Transverse colon (tissue), 3 donors: ENCODE measurements at regions not wholly inside any gene's neighbourhood (a gene's known extent, or its start where the extent isn't known, plus 50 kb on each side); places are given as distances from the start of the nearest gene placed in this dataset.

Experiments
- EP300 ChIP-seq: sonication (generic); formaldehyde crosslinking; IDR thresholded peaks from one replicate; pipeline ENCODE4 v1.6.1; 2017; ENCODE audit warnings: antibody characterized with exemption, low read depth
- TF ChIP-seq, protein P1 (sequence below), 5 experiments: fragments of 200-600 bp in 3 of 5; fragments of 450-650 bp in 2 of 5; sonication (generic) in 3 of 5; IDR thresholded peaks; 1 replicate in 2 of 5; 2 replicates in 3 of 5; pipeline ENCODE4 v1.5.1; 2016 to 2017; ENCODE audit warnings: antibody characterized with exemption in 5 of 5, inconsistent platforms in 3 of 5, mild to moderate bottlenecking in 2 of 5, moderate library complexity in 1 of 5

GRCh38 chr16:80437707-80438106, 103.1 kb upstream of the DYNLRB2 start:
- TF ChIP-seq, protein P1, sequence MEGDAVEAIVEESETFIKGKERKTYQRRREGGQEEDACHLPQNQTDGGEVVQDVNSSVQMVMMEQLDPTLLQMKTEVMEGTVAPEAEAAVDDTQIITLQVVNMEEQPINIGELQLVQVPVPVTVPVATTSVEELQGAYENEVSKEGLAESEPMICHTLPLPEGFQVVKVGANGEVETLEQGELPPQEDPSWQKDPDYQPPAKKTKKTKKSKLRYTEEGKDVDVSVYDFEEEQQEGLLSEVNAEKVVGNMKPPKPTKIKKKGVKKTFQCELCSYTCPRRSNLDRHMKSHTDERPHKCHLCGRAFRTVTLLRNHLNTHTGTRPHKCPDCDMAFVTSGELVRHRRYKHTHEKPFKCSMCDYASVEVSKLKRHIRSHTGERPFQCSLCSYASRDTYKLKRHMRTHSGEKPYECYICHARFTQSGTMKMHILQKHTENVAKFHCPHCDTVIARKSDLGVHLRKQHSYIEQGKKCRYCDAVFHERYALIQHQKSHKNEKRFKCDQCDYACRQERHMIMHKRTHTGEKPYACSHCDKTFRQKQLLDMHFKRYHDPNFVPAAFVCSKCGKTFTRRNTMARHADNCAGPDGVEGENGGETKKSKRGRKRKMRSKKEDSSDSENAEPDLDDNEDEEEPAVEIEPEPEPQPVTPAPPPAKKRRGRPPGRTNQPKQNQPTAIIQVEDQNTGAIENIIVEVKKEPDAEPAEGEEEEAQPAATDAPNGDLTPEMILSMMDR (IDR thresholded peaks at IDR 0.05) = no peak
- no peak for TF ChIP-seq EP300
